GM19099 (cell line): ENCODE measurements at regions not wholly inside any gene's neighbourhood (a gene's known extent, or its start where the extent isn't known, plus 50 kb on each side); places are given as distances from the start of the nearest gene placed in this dataset.

Experiments used
- POLR2A ChIP-seq: IDR thresholded peaks from 3 replicates; pipeline ENCODE4 v1.6.1; 2011; ENCODE audit warnings: low read depth; ENCODE audit not compliant: insufficient read length; ENCODE audit errors: extremely low read depth

DNA sequence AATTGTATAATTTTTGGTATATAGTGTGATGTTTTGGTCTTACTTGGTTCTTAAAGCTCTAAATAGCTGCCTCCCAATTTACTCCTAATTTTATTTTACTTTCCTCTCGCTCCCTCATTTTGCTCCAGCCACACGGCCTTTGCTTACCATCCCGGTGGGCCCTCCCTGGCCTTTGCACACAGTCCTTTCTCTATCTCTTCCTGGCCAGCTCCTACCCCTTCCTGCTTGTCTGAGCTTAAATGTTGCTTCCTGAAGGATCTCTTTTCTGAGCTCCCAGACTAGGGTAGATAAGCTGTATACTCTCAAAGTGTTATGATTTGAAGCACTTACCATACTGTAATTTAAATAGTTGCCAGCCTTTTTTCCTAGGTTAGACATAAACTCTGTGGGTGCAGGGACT lies 121.7 kb downstream of the UTRN start:
- TF ChIP-seq POLR2A, result no peak

DNA sequence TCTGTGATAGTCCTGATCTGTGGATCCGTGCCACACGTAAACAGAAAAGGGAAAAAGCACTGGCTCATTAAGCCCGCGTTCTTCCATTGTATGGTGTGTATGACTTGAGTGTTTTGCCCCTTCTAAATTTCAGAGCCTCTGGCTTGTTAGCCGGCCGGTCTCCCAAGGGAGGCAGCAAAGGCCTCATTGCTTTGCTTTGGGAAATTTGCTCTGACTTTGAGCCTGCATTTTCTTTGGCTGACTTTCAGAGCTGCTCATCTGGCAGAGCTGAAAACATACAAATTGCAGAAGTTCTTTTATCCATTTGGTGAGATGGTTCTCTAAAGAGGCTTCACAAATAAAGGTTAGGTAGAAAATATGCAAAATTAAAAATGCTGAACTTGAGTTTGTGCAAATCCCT lies 123.0 kb downstream of the UTRN start:
- TF ChIP-seq POLR2A, result no peak

DNA sequence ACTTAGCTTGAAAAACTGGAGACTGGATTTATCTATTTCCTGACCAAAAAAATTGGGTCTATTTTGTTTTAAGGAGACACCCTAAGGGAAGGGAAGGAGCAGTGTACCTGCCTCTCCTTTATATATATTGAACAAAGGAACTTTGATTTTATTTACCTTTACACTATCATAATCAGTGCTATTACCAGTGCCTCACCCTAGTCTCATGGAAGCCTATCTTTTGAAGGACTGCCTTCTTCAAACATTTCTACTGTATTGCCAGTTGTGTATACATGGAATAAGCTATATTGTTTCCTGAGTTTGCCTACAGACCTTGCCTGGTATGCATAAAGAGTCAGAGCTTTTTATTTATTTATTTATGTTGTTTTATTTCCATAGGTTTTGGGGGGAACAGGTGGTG lies 124.9 kb downstream of the UTRN start:
- TF ChIP-seq POLR2A, result no peak

DNA sequence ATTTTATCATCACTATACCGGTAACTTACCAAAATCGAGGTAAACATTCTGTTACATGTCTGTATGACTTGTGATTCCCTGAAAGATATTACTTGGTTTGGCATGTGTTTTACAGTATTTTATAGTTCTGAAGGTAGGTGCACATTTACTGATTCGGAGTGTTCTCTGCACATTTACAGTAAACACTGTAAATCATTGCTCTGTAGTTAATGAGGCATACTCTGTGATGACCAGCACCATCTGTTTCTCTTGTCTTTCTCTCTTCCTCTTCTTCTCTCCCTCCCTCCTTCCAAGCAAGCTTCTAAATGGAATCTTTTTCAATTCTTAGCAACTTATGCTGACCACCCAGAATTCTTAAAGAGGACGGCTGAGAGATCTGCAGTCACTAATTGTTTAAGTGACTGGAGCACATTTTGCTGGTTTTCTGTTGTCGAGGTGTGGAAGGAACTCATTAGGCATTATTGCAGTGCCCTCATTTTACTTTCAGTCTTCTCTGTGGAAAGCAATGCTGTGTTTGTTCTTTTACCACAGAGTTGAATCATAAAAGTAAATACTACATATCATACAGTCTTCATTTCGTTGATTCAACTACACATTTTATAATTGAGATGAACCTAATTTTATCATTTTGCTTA lies 126.5 kb downstream of the UTRN start:
- no peak for TF ChIP-seq POLR2A

DNA sequence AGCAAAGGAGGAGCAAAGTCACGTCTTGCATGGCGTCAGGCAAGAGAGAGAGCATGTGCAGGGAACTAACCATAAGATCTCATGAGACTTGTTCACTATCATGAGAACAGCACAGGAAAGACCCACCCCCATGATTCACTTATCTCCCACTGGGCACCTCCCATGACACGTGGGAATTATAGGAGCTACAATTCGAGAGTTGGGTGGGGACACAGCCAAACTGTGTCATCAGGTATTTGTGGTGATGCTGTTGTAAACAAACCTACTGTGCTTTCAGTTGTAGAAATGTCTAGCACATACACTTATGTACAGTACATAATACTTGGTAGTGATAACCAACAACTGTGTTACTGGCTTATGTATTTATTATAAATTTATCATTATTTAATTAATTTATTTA lies 128.3 kb downstream of the UTRN start:
- TF ChIP-seq POLR2A, result no peak

DNA sequence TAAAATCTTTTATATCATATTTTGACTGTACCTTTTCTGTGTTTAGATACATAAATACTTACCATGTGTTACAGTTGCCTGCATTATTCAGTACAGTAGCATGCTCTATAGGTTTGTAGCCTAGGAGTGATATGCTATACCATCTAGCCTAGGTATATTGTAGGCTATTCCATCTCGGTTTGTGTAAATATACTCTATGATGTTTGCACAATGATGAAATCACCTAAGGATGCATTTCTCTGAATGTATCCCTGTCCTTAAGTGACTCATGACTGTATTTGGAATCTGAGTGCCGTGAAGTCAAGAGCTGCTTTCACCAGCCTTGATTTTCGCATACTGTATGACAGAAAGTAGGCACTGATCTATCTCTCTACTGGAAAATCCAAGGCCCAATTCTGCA lies 129.9 kb downstream of the UTRN start:
- TF ChIP-seq POLR2A, result no peak

DNA sequence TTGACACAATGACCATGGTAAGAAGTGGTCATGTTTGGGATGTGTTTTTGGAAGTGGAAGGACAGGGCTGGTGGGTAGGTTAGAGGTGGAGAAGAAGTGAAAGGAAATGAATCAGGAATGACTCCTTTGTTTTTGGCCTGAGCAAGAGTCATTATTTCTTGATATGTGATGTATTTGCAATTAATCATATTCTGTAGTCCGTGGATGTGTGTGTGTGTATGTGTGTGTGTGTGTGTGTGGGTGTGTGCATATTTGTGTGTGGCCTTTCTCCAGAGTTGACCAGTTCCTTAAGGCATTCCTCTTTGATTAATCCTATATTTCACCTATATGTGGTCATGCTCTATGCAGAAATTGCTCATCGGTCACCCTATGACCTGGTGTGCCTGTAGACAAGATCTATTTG lies 130.7 kb downstream of the UTRN start:
- TF ChIP-seq POLR2A, result no peak

DNA sequence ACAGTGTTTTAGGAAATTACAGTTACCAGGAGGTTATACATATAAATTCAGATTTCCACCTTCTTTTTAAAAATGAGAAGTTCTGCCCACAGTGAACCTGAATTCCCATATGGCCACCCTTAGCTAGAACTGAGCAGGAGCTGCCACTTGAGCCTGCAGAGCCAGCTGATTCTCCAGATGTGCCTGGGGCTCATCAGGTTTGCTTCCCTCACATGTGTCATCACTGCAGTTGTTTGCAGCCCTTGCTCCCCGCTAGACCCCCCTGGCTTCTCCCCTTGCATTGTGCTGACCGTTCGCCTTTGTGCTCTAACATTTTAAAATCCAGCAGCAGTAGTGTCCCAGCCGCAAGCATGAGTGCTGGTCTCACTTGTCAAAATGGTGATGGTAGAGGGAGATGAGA lies 131.1 kb downstream of the UTRN start:
- TF ChIP-seq POLR2A, result no peak

DNA sequence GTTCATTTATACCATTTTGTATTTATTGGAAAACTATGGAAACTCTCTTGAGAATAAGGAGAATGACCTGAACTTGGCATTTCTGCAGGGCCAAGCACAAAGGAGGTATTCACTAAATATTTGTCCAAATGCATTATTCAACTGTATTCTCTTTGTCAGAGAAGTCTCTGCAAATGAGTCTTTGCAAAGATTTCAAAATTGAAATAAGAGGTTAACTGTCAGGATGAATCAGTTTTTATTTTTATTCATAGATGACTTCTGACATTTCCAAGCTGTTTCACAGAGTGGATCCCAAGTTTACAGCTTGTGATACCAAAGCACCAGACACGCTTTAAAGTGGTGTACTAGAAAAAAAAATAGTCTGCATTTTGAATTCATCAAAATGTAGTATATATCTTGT lies 131.6 kb downstream of the UTRN start:
- TF ChIP-seq POLR2A, result no peak

DNA sequence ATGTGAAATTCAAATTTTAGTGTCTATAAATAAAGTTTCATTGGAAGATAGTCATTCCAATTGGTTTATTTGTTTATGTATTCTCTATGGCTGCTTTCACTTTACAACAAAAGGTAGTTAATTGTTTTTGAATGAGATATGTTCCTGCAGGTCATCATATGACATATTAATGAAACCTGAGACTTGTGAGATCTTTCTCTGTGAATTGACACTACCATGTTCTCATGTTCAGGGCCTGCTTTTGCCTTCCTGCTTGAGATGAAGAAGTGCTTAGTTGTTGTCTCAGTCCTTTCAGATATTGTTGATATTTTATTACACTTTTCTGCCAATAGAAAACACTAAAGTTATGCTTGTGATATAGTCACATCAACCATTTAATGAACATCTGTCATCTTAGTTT lies 132.5 kb downstream of the UTRN start:
- no peak for TF ChIP-seq POLR2A

DNA sequence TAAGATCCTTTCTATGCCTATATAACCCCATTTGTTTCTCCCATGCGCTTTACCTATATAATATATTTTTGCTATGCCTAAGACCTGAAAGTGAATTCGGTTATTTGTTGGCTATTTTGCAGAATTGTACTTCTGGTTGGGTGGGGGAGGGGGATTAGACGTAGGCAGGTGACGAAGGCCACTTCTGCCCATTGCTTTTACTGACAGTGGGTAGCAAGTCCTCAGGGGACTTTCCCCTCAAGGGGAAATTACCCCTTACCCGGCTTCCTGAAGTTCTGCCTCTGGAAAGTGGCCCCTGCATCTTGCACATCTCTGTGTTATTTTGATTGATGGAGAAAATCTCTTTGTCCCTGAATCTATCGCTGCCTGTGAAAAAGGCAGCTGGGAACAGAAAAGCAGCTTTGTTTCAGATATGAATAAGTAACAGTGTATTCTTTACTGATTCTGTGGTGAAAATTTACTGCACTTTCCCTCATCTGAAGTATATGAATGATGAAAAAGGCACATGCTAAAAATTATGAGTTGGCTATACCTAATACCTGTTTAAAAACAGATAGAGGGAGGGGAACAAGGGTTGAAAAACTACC lies 133.9 kb downstream of the UTRN start:
- TF ChIP-seq POLR2A, result no peak

DNA sequence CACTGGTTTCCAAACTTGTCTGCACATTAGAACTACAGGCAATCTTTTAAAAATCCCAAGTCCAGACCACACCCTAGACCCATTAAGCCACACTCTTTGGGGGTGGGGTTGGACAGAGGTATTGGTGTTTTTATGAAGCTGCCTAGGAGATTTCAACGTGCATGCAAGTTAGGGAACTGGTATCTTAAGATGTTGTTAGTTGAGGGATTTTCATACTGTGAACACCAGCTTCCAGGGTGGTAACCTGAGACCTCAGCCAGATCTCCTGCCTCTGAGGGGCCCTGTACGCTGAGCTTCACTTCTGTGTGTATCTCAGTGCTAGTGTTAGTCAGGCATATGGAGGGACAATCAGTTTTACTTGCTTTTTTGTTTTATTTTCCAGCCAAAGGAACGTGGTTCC lies 138.0 kb downstream of the UTRN start:
- TF ChIP-seq POLR2A, result no peak

DNA sequence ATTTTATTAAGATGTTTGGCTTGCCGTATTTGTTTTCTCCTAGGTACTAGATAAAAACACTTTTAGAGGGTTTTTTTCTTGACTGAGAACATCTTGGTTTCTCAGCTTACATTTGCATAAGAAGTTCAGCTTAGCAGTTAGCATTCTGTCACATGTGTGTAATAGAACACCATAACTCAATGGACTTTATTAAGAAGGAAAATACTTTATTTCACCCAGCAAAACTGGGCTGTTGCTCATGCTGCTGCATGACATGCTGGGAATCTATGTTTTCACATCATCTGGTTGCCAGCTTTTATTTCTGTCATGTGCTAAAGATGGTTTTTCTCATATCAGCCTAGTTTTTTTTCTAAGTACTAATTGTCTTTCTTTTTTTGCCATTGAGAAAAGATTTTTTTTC lies 144.6 kb downstream of the UTRN start:
- no peak for TF ChIP-seq POLR2A

DNA sequence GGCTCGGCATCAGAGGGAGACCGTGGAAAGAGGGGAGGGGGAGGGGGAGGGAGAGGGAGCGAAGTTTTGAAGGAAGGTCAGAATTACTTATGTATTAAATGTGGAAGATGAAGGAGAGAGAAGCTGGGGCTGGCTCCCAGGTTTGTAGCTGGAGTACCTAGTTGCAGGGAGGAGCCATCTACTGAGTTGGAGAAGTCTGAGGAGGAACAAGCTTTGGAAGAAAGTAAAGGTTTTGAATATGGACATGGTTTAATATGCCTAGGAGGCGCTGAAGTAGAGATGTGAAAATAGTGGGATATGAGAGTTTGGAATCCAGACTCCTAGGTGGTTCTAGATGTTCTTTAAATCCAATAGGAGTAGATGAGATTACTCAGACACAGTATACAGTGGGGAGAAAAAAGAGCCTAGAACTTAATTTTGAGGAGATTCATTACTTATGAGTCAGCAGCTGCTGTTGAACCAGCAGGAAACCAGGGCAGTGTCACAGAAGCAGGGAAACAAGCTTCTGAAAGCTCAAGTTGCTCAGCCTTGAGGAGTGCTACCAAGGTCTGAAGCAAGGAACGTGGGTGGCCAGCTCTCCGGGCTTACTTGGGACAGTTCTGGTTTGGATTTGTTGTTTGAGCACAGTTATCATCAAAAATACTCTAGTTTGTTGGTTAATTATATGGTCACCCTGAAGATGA lies 149.3 kb downstream of the UTRN start:
- TF ChIP-seq POLR2A, result no peak

DNA sequence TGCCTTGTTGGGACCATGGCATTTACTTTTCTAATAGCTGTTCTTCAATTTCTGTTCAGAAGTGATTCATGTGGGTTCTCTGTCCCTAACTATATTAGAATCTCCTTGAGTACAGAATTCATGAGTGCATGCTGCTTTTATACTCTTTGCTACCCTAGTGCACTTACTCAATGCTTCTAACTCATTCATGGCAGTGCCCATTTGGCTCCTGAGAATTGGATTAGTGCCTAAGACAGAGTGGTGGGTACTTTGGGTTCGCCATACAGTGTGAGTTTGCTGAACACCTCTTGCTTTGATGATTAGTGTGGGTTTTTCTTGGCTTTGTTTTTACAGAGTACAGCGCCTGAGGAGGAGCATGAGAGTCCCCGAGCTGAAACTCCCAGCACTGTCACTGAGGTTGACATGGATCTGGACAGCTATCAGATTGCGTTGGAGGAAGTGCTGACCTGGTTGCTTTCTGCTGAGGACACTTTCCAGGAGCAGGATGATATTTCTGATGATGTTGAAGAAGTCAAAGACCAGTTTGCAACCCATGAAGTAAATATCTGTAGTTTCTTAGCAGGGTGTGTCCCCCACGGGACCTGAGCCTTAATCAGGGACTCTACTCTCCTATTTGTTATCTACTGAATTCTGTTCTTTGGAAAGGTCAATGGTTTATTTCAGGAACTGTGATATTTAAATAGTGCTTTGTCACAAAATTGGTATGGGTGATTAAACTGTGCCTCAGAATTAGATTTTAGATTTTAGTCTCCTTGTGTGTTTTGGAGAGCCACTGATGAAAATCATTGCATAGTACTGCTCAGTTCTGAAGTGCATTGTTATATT lies 150.7 kb downstream of the UTRN start:
- TF ChIP-seq POLR2A, result no peak

DNA sequence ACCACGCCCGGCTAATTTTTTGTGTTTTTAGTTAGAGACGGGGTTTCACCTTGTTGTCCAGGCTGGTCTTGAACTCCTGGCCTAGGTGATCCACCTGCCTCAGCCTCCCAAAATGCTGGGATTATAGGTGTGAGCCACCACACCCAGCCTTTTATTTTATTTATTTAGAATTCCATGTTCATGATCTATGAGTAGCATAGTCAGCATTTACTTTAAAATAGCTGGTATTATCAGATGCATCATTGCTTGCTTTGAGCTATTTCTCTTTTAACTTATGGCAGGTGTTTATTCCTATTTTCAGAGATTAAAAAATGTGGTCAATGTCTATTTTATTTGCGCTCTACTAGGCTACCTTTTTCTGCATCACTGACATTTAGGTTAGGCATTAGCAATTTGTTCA lies 152.0 kb downstream of the UTRN start:
- TF ChIP-seq POLR2A, result no peak
